H1 (cell line): ENCODE measurements at regions not wholly inside any gene's neighbourhood (a gene's known extent, or its start where the extent isn't known, plus 50 kb on each side); places are given as distances from the start of the nearest gene placed in this dataset.

Source experiments
- CHD7 ChIP-seq: fragments of 300-600 bp; sonication (generic); IDR thresholded peaks from 2 replicates; pipeline ENCODE4 v1.7.1; 2012; ENCODE audit warnings: low read length, moderate library complexity, mild to moderate bottlenecking, inconsistent platforms; ENCODE audit not compliant: insufficient replicate concordance
- GTF2F1 ChIP-seq: IDR thresholded peaks from 2 replicates; pipeline ENCODE4 v1.6.1; 2012; ENCODE audit warnings: low read depth, low read length, improper control_type of control experiment, borderline replicate concordance
- MAFK ChIP-seq: IDR thresholded peaks from 2 replicates; pipeline ENCODE4 v1.6.1; 2012; ENCODE audit warnings: low read depth, mild to moderate bottlenecking, improper control_type of control experiment, low read length
- TCF12 ChIP-seq: IDR thresholded peaks from 2 replicates; pipeline ENCODE4 v1.6.1; 2011; ENCODE audit warnings: low read depth, mild to moderate bottlenecking, low read length

GRCh38 chr5:106154280-106154716, 1516.4 kb downstream of the EFNA5 start (continued):
- TF ChIP-seq CHD7 (no peak), TCF12 (no peak), MAFK (no peak), GTF2F1 (no peak)
